ENCODE measurements at regions not wholly inside any gene's neighbourhood (a gene's known extent, or its start where the extent isn't known, plus 50 kb on each side); places are given as distances from the start of the nearest gene placed in this dataset.

- Histone ChIP-seq H3K9me3 (ENCODE audit: control insufficient read depth, insufficient read depth, low read depth, low read length) (0 out of 2 replicates have a peak, but pooled peaks cover 3% of the 10 kb centered on the region), H3K4me1 (ENCODE audit: control insufficient read depth, insufficient read depth, low read length) (no peaks in the 10 kb centered on the region), H3K9ac (ENCODE audit: low read length) (no peak overlapping the region), H3K36me3 (ENCODE audit: control insufficient read depth, insufficient read depth, low read length) (no peaks in the 10 kb centered on the region), H3K4me3 (ENCODE audit: low read depth, low read length) (no peak overlapping the region), H3K27ac (ENCODE audit: low read depth, low read length) (no peak overlapping the region), H3K27me3 (ENCODE audit: control insufficient read depth, insufficient read depth, low read length) (no peaks in the 10 kb centered on the region)
Observed at GRCh38 chr14:65850429-65851135, 438.1 kb downstream of the FUT8 start.

- no peaks in the 10 kb centered on the region for H3K27me3 ChIP-seq (ENCODE audit: control insufficient read depth, insufficient read depth, low read length)
- no peak overlapping the region for H3K27ac ChIP-seq (ENCODE audit: low read depth, low read length)
- H3K9me3 ChIP-seq (ENCODE audit: control insufficient read depth, insufficient read depth, low read depth, low read length), result 0 out of 2 replicates have a peak, but pooled peaks cover 3% of the 10 kb centered on the region
- H3K36me3 ChIP-seq (ENCODE audit: control insufficient read depth, insufficient read depth, low read length), result no peaks in the 10 kb centered on the region
- H3K4me3 ChIP-seq (ENCODE audit: low read depth, low read length), result no peak overlapping the region
- H3K9ac ChIP-seq (ENCODE audit: low read length), result no peak overlapping the region
- H3K4me1 ChIP-seq (ENCODE audit: control insufficient read depth, insufficient read depth, low read length), result no peaks in the 10 kb centered on the region
Observed at GRCh38 chr14:65852689-65853088, 440.2 kb downstream of the FUT8 start.

DNA sequence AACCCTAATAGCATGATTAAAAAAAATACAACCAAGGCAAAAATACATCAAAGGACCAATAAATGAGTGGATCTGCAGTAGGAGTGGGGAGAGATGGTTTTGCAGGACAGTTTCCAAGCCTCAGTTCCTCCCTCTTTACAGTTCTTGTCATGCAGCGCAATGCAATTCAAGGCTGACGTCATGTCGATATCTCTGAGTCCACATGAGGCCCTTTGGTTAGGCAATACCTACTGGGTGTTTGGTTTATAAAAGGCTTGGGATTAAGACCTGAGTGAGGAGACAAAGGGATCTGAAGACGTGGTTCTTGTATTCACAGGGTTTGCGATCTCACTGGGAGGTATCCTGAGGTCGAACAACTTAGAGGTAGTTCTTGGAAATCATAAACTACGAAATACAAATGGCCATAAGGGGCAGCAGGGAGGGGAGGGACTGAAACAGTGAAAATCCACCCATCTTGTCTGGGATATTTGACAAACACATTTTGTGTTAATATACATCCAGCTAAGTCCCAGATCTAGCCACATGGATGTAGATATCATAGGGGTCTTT lies 441.0 kb downstream of the FUT8 start:
- no peak overlapping the region for H3K9ac ChIP-seq (ENCODE audit: low read length)
- H3K36me3 ChIP-seq (ENCODE audit: control insufficient read depth, insufficient read depth, low read length), result no peaks in the 10 kb centered on the region
- no peaks in the 10 kb centered on the region for H3K4me1 ChIP-seq (ENCODE audit: control insufficient read depth, insufficient read depth, low read length)
- H3K9me3 ChIP-seq (ENCODE audit: control insufficient read depth, insufficient read depth, low read depth, low read length), result 0 out of 2 replicates have a peak, but pooled peaks cover 3% of the 10 kb centered on the region
- no peak overlapping the region for H3K4me3 ChIP-seq (ENCODE audit: low read depth, low read length)
- no peak overlapping the region for H3K27ac ChIP-seq (ENCODE audit: low read depth, low read length)
- H3K27me3 ChIP-seq (ENCODE audit: control insufficient read depth, insufficient read depth, low read length), result no peaks in the 10 kb centered on the region

GRCh38 chr14:65854215-65854614 lies 441.7 kb downstream of the FUT8 start:
- no peaks in the 10 kb centered on the region for H3K4me1 ChIP-seq (ENCODE audit: control insufficient read depth, insufficient read depth, low read length)
- no peaks in the 10 kb centered on the region for H3K27me3 ChIP-seq (ENCODE audit: control insufficient read depth, insufficient read depth, low read length)
- H3K27ac ChIP-seq (ENCODE audit: low read depth, low read length), result no peak overlapping the region
- no peak overlapping the region for H3K4me3 ChIP-seq (ENCODE audit: low read depth, low read length)
- H3K9me3 ChIP-seq (ENCODE audit: control insufficient read depth, insufficient read depth, low read depth, low read length), result 0 out of 2 replicates have a peak, but pooled peaks cover 3% of the 10 kb centered on the region
- H3K9ac ChIP-seq (ENCODE audit: low read length), result no peak overlapping the region
- H3K36me3 ChIP-seq (ENCODE audit: control insufficient read depth, insufficient read depth, low read length), result no peaks in the 10 kb centered on the region

GRCh38 chr14:65860956-65861611 lies 448.6 kb downstream of the FUT8 start:
- H3K27me3 ChIP-seq (ENCODE audit: control insufficient read depth, insufficient read depth, low read length), result no peaks in the 10 kb centered on the region
- H3K4me1 ChIP-seq (ENCODE audit: control insufficient read depth, insufficient read depth, low read length), result no peaks in the 10 kb centered on the region
- no peaks in the 10 kb centered on the region for H3K36me3 ChIP-seq (ENCODE audit: control insufficient read depth, insufficient read depth, low read length)
- no peaks in the 10 kb centered on the region for H3K9me3 ChIP-seq (ENCODE audit: control insufficient read depth, insufficient read depth, low read depth, low read length)
- no peak overlapping the region for H3K27ac ChIP-seq (ENCODE audit: low read depth, low read length)
- H3K9ac ChIP-seq (ENCODE audit: low read length), result no peak overlapping the region
- H3K4me3 ChIP-seq (ENCODE audit: low read depth, low read length), result no peak overlapping the region

DNA sequence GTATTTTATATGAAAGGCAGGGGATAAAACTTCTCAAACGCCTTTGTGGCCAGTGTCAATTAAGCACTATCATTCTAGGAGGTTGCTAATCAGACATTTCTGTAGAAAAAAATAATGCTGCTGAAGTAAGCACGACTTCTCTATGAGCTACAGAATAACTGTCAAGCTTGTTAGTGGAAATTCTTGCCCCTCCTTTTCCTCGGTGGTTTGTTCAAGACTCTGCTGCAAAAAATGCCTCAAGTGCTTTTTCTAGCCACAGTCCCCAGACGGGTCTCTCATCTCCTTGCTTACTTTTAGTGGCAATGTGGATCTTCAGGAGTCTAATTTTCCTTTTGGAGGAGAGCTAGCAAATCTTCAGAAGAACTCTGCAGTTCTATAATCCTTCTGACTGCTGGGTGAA lies 452.0 kb downstream of the FUT8 start:
- H3K4me3 ChIP-seq (ENCODE audit: low read depth, low read length), result no peak overlapping the region
- no peaks in the 10 kb centered on the region for H3K4me1 ChIP-seq (ENCODE audit: control insufficient read depth, insufficient read depth, low read length)
- no peaks in the 10 kb centered on the region for H3K36me3 ChIP-seq (ENCODE audit: control insufficient read depth, insufficient read depth, low read length)
- H3K27me3 ChIP-seq (ENCODE audit: control insufficient read depth, insufficient read depth, low read length), result no peaks in the 10 kb centered on the region
- no peak overlapping the region for H3K9ac ChIP-seq (ENCODE audit: low read length)
- H3K27ac ChIP-seq (ENCODE audit: low read depth, low read length), result no peak overlapping the region
- H3K9me3 ChIP-seq (ENCODE audit: control insufficient read depth, insufficient read depth, low read depth, low read length), result no peaks in the 10 kb centered on the region

DNA sequence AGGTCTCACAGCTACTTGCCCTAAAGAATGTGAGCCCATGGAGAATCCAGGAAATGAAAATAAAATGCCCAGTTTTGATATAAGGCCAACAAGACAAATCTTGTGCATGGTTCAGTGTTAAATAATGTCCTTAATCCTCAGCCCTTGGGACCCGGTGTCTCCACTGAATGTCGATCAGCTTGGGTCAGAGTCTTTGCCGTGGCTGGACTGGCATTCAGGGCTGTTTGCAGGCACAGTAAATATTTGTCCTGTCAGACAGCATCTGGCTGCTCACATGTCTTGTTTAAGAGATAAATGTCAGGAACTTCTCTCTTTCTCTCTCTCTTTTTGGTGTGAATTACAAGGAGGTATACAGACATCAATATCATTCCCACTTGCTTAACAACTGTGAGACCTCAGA lies 452.5 kb downstream of the FUT8 start:
- Histone ChIP-seq H3K9ac (ENCODE audit: low read length) (no peak overlapping the region), H3K9me3 (ENCODE audit: control insufficient read depth, insufficient read depth, low read depth, low read length) (no peaks in the 10 kb centered on the region), H3K27ac (ENCODE audit: low read depth, low read length) (no peak overlapping the region), H3K4me3 (ENCODE audit: low read depth, low read length) (no peak overlapping the region), H3K36me3 (ENCODE audit: control insufficient read depth, insufficient read depth, low read length) (no peaks in the 10 kb centered on the region), H3K4me1 (ENCODE audit: control insufficient read depth, insufficient read depth, low read length) (no peaks in the 10 kb centered on the region), H3K27me3 (ENCODE audit: control insufficient read depth, insufficient read depth, low read length) (no peaks in the 10 kb centered on the region)

DNA sequence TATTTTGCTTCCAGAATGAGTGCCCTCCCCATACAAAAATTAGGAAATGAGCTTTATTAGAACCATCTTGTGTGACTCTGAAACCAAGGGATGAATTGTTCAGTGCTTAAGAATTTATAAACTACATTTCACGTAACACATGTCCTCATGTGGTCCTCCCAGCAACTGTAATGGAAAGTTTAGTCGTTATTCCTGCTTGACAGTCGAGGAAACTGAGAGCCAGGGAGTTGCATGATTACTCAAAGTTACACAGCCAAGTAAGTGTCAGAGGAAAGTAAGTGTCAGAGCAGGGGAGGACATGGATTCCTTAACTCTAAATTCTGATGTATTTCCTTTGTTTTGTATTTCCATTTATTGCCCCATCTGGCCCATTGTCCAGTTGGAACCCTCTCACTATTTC lies 453.9 kb downstream of the FUT8 start:
- H3K9me3 ChIP-seq (ENCODE audit: control insufficient read depth, insufficient read depth, low read depth, low read length), result no peaks in the 10 kb centered on the region
- H3K27me3 ChIP-seq (ENCODE audit: control insufficient read depth, insufficient read depth, low read length), result no peaks in the 10 kb centered on the region
- no peaks in the 10 kb centered on the region for H3K36me3 ChIP-seq (ENCODE audit: control insufficient read depth, insufficient read depth, low read length)
- no peak overlapping the region for H3K27ac ChIP-seq (ENCODE audit: low read depth, low read length)
- no peak overlapping the region for H3K9ac ChIP-seq (ENCODE audit: low read length)
- no peaks in the 10 kb centered on the region for H3K4me1 ChIP-seq (ENCODE audit: control insufficient read depth, insufficient read depth, low read length)
- no peak overlapping the region for H3K4me3 ChIP-seq (ENCODE audit: low read depth, low read length)

DNA sequence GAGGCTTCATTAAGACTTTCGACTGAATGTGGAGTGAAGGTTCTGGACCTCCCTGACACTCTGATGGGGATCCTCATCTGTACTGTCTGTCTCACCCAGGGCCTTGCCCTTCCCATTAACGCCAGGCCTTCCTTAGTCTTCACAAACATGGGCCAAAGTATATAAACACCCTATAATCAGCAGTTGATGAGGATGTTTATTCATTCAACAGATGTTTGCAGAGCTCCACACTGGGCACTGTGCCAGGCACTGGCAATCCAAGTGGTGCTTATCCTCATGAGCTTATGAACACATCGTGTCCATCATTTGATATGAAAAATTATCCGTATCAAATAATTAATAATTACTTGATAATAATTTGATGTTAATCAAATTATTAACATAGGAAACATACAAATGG lies 454.4 kb downstream of the FUT8 start:
- no peaks in the 10 kb centered on the region for H3K4me1 ChIP-seq (ENCODE audit: control insufficient read depth, insufficient read depth, low read length)
- no peak overlapping the region for H3K27ac ChIP-seq (ENCODE audit: low read depth, low read length)
- no peak overlapping the region for H3K4me3 ChIP-seq (ENCODE audit: low read depth, low read length)

DNA sequence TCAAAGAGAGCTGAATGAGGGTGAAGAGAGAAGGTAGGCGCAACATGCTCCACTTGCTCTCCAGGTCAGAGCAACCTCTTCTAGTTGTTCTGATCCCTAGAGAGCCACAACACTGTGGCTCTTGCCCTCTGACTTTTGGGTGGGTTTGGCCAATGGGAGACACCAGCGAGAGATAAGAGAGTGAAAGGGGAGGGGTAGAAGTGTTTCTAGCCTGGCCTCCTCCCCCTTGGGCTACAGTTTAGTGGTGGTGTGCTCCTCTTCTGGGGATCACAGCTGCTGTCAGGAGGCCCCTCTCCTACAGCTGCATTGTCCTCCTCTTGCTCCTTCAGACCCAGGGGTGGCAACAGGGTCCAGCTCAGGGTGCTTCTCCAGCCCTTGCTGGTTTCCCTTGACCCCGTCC lies 454.8 kb downstream of the FUT8 start:
- Histone ChIP-seq H3K4me1 (ENCODE audit: control insufficient read depth, insufficient read depth, low read length) (no peaks in the 10 kb centered on the region), H3K9me3 (ENCODE audit: control insufficient read depth, insufficient read depth, low read depth, low read length) (no peaks in the 10 kb centered on the region), H3K4me3 (ENCODE audit: low read depth, low read length) (no peak overlapping the region), H3K27me3 (ENCODE audit: control insufficient read depth, insufficient read depth, low read length) (no peaks in the 10 kb centered on the region), H3K36me3 (ENCODE audit: control insufficient read depth, insufficient read depth, low read length) (no peaks in the 10 kb centered on the region), H3K9ac (ENCODE audit: low read length) (no peak overlapping the region), H3K27ac (ENCODE audit: low read depth, low read length) (no peak overlapping the region)

More for the DNA sequence above, 454.4 kb downstream of the FUT8 start:
- Histone ChIP-seq H3K27me3 (ENCODE audit: control insufficient read depth, insufficient read depth, low read length) (no peaks in the 10 kb centered on the region), H3K36me3 (ENCODE audit: control insufficient read depth, insufficient read depth, low read length) (no peaks in the 10 kb centered on the region), H3K9ac (ENCODE audit: low read length) (no peak overlapping the region), H3K9me3 (ENCODE audit: control insufficient read depth, insufficient read depth, low read depth, low read length) (no peaks in the 10 kb centered on the region)

DNA sequence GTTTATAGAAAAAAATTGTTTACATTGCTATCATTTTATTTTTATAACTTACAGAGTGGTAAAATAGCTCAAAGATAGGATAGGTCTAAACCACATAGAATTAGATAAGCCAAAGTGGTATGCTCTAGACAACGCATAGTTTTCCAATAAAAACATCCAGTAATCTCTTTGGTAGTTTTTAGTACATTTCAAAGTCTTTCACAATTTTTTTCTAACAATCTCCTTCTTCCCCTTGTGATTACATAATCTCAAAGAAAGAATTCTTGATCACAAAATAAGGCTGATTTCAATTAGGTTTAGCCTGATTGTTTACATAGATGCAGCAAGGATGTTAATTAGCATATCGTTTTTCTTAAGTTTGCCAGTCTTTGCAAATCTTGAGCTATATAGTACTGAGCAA lies 460.0 kb downstream of the FUT8 start:
- Histone ChIP-seq H3K4me1 (ENCODE audit: control insufficient read depth, insufficient read depth, low read length) (no peaks in the 10 kb centered on the region), H3K36me3 (ENCODE audit: control insufficient read depth, insufficient read depth, low read length) (no peaks in the 10 kb centered on the region), H3K4me3 (ENCODE audit: low read depth, low read length) (no peak overlapping the region), H3K27ac (ENCODE audit: low read depth, low read length) (no peak overlapping the region), H3K9me3 (ENCODE audit: control insufficient read depth, insufficient read depth, low read depth, low read length) (no peaks in the 10 kb centered on the region), H3K9ac (ENCODE audit: low read length) (no peak overlapping the region), H3K27me3 (ENCODE audit: control insufficient read depth, insufficient read depth, low read length) (no peaks in the 10 kb centered on the region)
